OCI-LY3 (cell line): ENCODE measurements at regions not wholly inside any gene's neighbourhood (a gene's known extent, or its start where the extent isn't known, plus 50 kb on each side); places are given as distances from the start of the nearest gene placed in this dataset.

Experiments
- CTCF ChIP-seq: fragments of 200-600, 300-600 bp; sonication (generic); IDR thresholded peaks from 2 replicates; pipeline ENCODE4 v1.5.1; 2014; ENCODE audit warnings: antibody characterized with exemption, low read length, low read depth
- EZH2phosphoT487 ChIP-seq: fragments of 200-600 bp; shearing (Covaris generic); IDR thresholded peaks from 2 replicates; pipeline ENCODE4 v1.6.1; 2018; ENCODE audit warnings: antibody characterized with exemption, mixed run types, low read depth

DNA sequence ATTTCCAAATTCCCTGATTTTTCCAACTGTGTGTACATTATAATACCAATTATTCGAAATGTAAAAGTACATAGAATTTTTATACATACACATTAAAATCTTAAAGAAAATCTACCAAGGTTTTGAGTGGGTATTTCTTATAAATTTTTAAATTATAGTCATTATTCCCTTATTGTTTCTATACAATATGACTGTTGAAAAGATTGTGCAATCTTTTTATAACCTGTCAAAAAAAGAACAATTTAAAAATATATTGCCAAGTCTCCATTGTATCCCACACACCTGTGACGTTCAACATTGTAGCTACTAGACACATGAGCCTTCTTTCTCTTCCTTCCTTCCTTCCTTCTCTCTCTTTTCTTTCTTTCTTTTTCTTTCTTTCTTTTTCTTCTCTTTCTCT lies 473.2 kb upstream of the CHRM3 start:
- TF ChIP-seq CTCF (no peak), EZH2phosphoT487 (no peak)
